ENCODE measurements at regions not wholly inside any gene's neighbourhood (a gene's known extent, or its start where the extent isn't known, plus 50 kb on each side); places are given as distances from the start of the nearest gene placed in this dataset.

DNA sequence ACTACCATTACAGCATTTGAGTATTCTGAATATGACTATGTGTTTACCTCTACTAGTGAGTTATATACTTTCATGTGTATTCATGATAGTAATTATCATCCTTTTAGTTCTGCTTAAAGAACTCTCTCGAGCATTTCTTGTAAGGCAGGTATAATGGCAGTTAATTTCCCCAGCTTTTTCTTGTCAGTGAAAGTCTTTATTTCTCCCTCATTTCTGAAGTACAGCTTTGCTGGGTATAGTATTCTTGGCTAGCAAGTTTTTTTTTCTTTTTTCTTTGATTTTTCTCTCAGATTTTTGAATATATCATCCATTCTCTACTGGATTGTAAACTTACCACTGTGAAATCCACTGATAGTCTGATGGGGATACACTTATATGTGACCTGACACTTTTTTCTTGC is 165.9 kb upstream of the ARHGAP5 start:
- no peak for TF ChIP-seq EP300 (IDR thresholded peaks at IDR 0.05; ENCODE audit: borderline replicate concordance in 1 of 2, low read depth in 1 of 2, low read length in 1 of 2)
- no peak for TF ChIP-seq RAD21 (IDR thresholded peaks at IDR 0.05; ENCODE audit: low read length)
